Mesendoderm (in vitro differentiated cells): ENCODE measurements at regions not wholly inside any gene's neighbourhood (a gene's known extent, or its start where the extent isn't known, plus 50 kb on each side); places are given as distances from the start of the nearest gene placed in this dataset.
A peak's percentile ranks its signal among the peaks of the same experiment; 100 is the strongest.

ENCODE experiments used
- DNase-seq: peaks from one replicate; pipeline ENCODE4 v3.0.0; 2013
- H2AK5ac ChIP-seq: 2 replicates; pipeline ENCODE4 v1.6.1; 2013; ENCODE audit warnings: low read length, inconsistent platforms
- H2BK120ac ChIP-seq: 2 replicates; pipeline ENCODE4 v1.6.1; 2013; ENCODE audit warnings: low read depth, mild to moderate bottlenecking, low read length, moderate library complexity, mixed read lengths
- H2BK15ac ChIP-seq: replicated peaks from 2 replicates; pipeline ENCODE4 v1.6.1; 2013; ENCODE audit warnings: low read depth, mild to moderate bottlenecking, moderate library complexity
- H2BK5ac ChIP-seq: 2 replicates; pipeline ENCODE4 v1.6.1; 2013; ENCODE audit warnings: low read length, inconsistent platforms
- H3K18ac ChIP-seq: 2 replicates; pipeline ENCODE4 v1.6.1; 2013; ENCODE audit warnings: mild to moderate bottlenecking, low read length, mixed read lengths
- H3K23ac ChIP-seq: one replicate; pipeline ENCODE4 v1.6.1; 2013; ENCODE audit warnings: low read length
- H3K27ac ChIP-seq: 2 replicates; pipeline ENCODE4 v1.5.1; 2013; ENCODE audit warnings: low read depth, mild to moderate bottlenecking, inconsistent platforms, low read length, moderate library complexity
- H3K27me3 ChIP-seq: 2 replicates; pipeline ENCODE4 v1.6.1; 2013; ENCODE audit warnings: low read length, control low read depth, mild to moderate bottlenecking, inconsistent platforms; ENCODE audit not compliant: insufficient read depth, poor library complexity
- H3K36me3 ChIP-seq: 2 replicates; pipeline ENCODE4 v1.6.1; 2013; ENCODE audit warnings: low read length, inconsistent platforms; ENCODE audit not compliant: control insufficient read depth, insufficient read depth
- H3K4ac ChIP-seq: one replicate; pipeline ENCODE4 v1.6.1; 2013; ENCODE audit warnings: low read depth, mild to moderate bottlenecking, low read length, moderate library complexity
- H3K4me1 ChIP-seq: 2 replicates; pipeline ENCODE4 v1.6.1; 2013; ENCODE audit warnings: low read depth, low read length, inconsistent platforms; ENCODE audit not compliant: control insufficient read depth
- H3K4me2 ChIP-seq: 2 replicates; pipeline ENCODE4 v1.6.1; 2013; ENCODE audit warnings: low read length
- H3K4me3 ChIP-seq: 2 replicates; pipeline ENCODE4 v1.5.1; 2013; ENCODE audit warnings: mild to moderate bottlenecking, low read length
- H3K56ac ChIP-seq: one replicate; pipeline ENCODE4 v1.6.1; 2013; ENCODE audit warnings: low read length
- H3K79me1 ChIP-seq: 2 replicates; pipeline ENCODE4 v1.6.1; 2013; ENCODE audit warnings: low read length, inconsistent platforms
- H3K79me2 ChIP-seq: 2 replicates; pipeline ENCODE4 v1.6.1; 2013; ENCODE audit warnings: mild to moderate bottlenecking, low read length; ENCODE audit not compliant: control insufficient read depth, insufficient read depth
- H3K9ac ChIP-seq: 2 replicates; pipeline ENCODE4 v1.6.1; 2013; ENCODE audit warnings: low read length, inconsistent platforms
- H4K5ac ChIP-seq: one replicate; pipeline ENCODE4 v1.6.1; 2013; ENCODE audit warnings: low read length
- H4K8ac ChIP-seq: one replicate; pipeline ENCODE4 v1.6.1; 2013; ENCODE audit warnings: low read depth, mild to moderate bottlenecking, control low read depth, low read length, moderate library complexity
- WGBS: extraction: QIAGEN DNeasy Blood & Tissue Kit; methylation state at CpG from one replicate; pipeline ENCODE4 v1.1.7; 2013; ENCODE audit warnings: low lambda C conversion rate, missing lambda C conversion rate; ENCODE audit not compliant: insufficient coverage; ENCODE audit errors: extremely low coverage; 5-methylcytosine and 5-hydroxymethylcytosine counted together

GRCh38 chr1:30317921-30318320 lies 405.5 kb downstream of the MATN1 start:
- H3K79me1 ChIP-seq, result no peaks in the 10 kb centered on the region
- H3K56ac ChIP-seq, result no peak overlapping the region
- no peak overlapping the region for H3K4ac ChIP-seq
- H2BK5ac ChIP-seq, result no peak overlapping the region
- H3K79me2 ChIP-seq, result no peaks in the 10 kb centered on the region
- no peaks in the 10 kb centered on the region for H3K27me3 ChIP-seq
- H4K5ac ChIP-seq, result no peak overlapping the region
- H3K4me1 ChIP-seq, result no peaks in the 10 kb centered on the region
- no peak overlapping the region for H2AK5ac ChIP-seq
- H3K4me2 ChIP-seq, result no peak overlapping the region
- no peak overlapping the region for H3K18ac ChIP-seq
- no peak overlapping the region for H4K8ac ChIP-seq
- no peak overlapping the region for H3K27ac ChIP-seq
- no peak overlapping the region for H3K23ac ChIP-seq
- H3K36me3 ChIP-seq, result no peaks in the 10 kb centered on the region
- no peak for DNase-seq
- H3K4me3 ChIP-seq, result no peak overlapping the region
- no peak overlapping the region for H3K9ac ChIP-seq
- H2BK15ac ChIP-seq, result no peak overlapping the region
- no peak overlapping the region for H2BK120ac ChIP-seq
- WGBS, result no CpG with 5 or more reads among the region's 8 CpGs

DNA sequence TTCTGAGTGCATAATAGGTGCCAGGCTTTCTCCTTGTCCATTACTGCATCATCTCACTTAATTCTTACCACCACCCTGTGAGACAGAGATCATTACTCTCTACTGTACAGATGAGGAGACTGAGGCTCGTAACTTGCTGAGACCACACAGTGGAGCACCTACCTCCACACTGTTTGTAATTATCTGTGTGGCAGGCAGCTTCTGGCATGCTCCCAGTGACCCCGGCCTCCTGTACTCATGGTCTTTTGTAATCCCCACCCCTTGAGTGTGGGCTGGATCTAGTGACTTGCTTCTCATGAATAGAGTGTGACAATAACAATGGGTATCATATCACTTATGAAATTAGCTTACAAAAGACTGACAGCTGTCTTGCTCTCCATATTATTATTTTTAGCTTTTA lies 407.3 kb downstream of the MATN1 start:
- WGBS, result no CpG with 5 or more reads among the region's 2 CpGs
- Histone ChIP-seq H3K79me2 (no peaks in the 10 kb centered on the region), H3K36me3 (no peaks in the 10 kb centered on the region), H3K9ac (no peak overlapping the region), H3K23ac (no peak overlapping the region), H2BK15ac (no peak overlapping the region), H3K4ac (no peak overlapping the region), H3K27me3 (no peaks in the 10 kb centered on the region), H4K5ac (no peak overlapping the region), H3K4me3 (no peak overlapping the region), H2BK5ac (no peak overlapping the region), H3K27ac (no peak overlapping the region), H3K56ac (no peak overlapping the region), H4K8ac (no peak overlapping the region), H2AK5ac (no peak overlapping the region), H3K4me1 (no peaks in the 10 kb centered on the region), H3K4me2 (no peak overlapping the region), H3K18ac (no peak overlapping the region), H3K79me1 (no peaks in the 10 kb centered on the region), H2BK120ac (no peak overlapping the region)
- DNase-seq, result no peak

DNA sequence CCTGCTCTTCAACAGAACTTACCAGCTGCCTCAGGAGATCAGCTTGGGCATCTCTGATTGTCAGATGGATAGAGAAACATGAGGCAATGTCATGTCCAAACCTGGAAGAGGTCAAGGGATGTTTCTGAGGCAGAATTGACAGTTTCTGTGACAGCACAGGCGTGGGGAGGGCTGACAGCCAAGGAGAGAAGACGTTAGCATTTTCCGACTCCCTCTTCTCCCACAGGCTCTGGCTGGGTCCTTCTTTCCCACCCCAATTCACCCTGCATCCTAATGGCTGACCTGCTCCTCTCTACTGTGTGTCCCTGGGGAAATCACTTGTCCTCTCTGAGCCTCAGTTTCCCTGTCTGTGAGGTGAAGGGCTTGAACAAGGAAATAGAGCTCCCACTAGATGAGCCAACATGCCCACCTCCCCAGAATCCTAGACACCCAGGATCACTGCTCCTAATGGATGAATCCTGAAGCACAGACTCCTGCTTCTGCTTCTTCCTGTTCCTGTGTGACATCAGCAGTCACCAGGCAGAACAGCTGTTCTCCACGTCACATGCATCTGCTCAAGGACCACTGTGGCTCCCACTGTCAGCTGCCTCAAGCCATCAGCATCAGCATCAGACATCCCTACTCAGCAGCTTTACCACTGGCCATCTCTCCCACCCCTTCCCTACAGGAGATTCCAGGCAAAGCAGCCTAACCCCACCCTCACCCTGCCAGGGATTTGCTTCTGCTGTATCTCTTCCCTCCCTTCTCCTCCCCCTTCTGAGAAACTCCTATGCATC lies 408.0 kb downstream of the MATN1 start:
- Histone ChIP-seq H3K18ac (no peak overlapping the region), H2AK5ac (no peak overlapping the region), H3K79me1 (no peaks in the 10 kb centered on the region), H3K4me3 (no peak overlapping the region), H3K4me2 (no peak overlapping the region), H2BK5ac (no peak overlapping the region), H3K4me1 (no peaks in the 10 kb centered on the region), H2BK15ac (no peak overlapping the region), H3K27me3 (no peaks in the 10 kb centered on the region), H3K9ac (no peak overlapping the region), H2BK120ac (no peak overlapping the region), H3K36me3 (no peaks in the 10 kb centered on the region), H4K5ac (no peak overlapping the region), H3K23ac (no peak overlapping the region), H3K79me2 (no peaks in the 10 kb centered on the region), H4K8ac (no peak overlapping the region), H3K56ac (no peak overlapping the region), H3K27ac (no peak overlapping the region), H3K4ac (no peak overlapping the region)
- WGBS, result no CpG with 5 or more reads among the region's 4 CpGs
- peak; percentile 30 for DNase-seq

DNA sequence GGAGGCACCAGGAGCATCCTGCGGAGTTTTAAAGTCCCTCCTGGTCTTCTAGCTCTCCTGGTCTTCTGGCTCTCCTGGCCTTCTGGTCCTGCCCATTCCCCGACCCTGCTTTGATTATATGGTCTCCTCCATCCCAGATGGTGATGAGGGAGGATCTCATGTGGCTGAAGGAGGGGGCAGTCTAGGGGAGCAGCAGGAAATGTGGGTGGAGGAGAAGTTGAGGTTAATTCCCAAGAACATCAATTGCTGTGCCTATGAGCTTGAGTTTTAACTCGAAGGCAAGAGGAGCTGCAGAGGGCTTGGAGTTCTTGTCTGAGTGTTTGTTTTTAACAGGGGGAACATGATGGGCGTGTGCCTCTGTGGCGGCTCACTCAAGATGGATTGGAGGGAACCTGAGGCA lies 408.8 kb downstream of the MATN1 start:
- Histone ChIP-seq H3K79me2 (no peaks in the 10 kb centered on the region), H3K27ac (no peak overlapping the region), H3K36me3 (no peaks in the 10 kb centered on the region), H3K4ac (no peak overlapping the region), H2BK15ac (no peak overlapping the region), H3K27me3 (no peaks in the 10 kb centered on the region), H2BK120ac (no peak overlapping the region), H3K4me3 (no peak overlapping the region), H3K18ac (no peak overlapping the region), H4K8ac (no peak overlapping the region), H3K4me2 (no peak overlapping the region), H3K4me1 (no peaks in the 10 kb centered on the region), H3K56ac (no peak overlapping the region), H3K9ac (no peak overlapping the region), H2BK5ac (no peak overlapping the region), H3K79me1 (no peaks in the 10 kb centered on the region), H3K23ac (no peak overlapping the region), H4K5ac (no peak overlapping the region), H2AK5ac (no peak overlapping the region)
- no CpG with 5 or more reads among the region's 5 CpGs for WGBS
- DNase-seq, result no peak

DNA sequence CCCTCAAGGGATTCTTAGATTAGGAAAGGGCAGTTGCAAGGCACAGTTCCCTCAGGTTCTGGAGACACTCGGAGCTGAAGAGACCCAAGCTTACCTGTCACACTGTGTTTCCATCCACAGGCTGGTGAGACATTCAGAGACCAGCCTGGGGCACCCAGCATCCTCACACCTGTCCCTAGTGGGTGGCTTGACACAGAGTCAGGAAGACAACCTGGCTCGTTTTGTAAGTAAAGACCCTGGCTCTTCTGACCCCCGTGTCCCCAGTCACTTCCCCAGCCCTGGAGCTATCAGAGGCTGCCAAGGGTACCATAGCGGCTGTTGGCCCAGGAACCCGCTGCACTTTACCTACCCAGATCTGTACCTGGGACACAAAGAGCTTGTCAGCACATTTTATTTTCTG lies 409.8 kb downstream of the MATN1 start:
- no peak overlapping the region for H2BK15ac ChIP-seq
- no peaks in the 10 kb centered on the region for H3K27me3 ChIP-seq
- no peak for DNase-seq
- no peak overlapping the region for H3K18ac ChIP-seq
- no peak overlapping the region for H3K4me3 ChIP-seq
- H3K79me1 ChIP-seq, result no peaks in the 10 kb centered on the region
- no peak overlapping the region for H4K5ac ChIP-seq
- no CpG with 5 or more reads among the region's 5 CpGs for WGBS
- H4K8ac ChIP-seq, result no peak overlapping the region
- no peak overlapping the region for H3K56ac ChIP-seq
- no peak overlapping the region for H2BK5ac ChIP-seq
- H3K27ac ChIP-seq, result no peak overlapping the region
- H3K23ac ChIP-seq, result no peak overlapping the region
- H3K9ac ChIP-seq, result no peak overlapping the region
- no peak overlapping the region for H3K4me2 ChIP-seq
- no peaks in the 10 kb centered on the region for H3K79me2 ChIP-seq
- no peaks in the 10 kb centered on the region for H3K36me3 ChIP-seq
- H3K4ac ChIP-seq, result no peak overlapping the region
- no peak overlapping the region for H2BK120ac ChIP-seq
- no peaks in the 10 kb centered on the region for H3K4me1 ChIP-seq
- no peak overlapping the region for H2AK5ac ChIP-seq

GRCh38 chr1:30313176-30313575 lies 410.2 kb downstream of the MATN1 start:
- Histone ChIP-seq H2BK15ac (no peak overlapping the region), H3K23ac (no peak overlapping the region), H3K4me2 (no peak overlapping the region), H2AK5ac (no peak overlapping the region), H3K4me1 (no peaks in the 10 kb centered on the region), H2BK120ac (no peak overlapping the region), H3K56ac (no peak overlapping the region), H4K5ac (no peak overlapping the region), H4K8ac (no peak overlapping the region), H3K27me3 (no peaks in the 10 kb centered on the region), H3K79me2 (no peaks in the 10 kb centered on the region), H3K27ac (no peak overlapping the region), H3K36me3 (no peaks in the 10 kb centered on the region), H3K18ac (no peak overlapping the region), H3K79me1 (no peaks in the 10 kb centered on the region), H3K4me3 (no peak overlapping the region), H2BK5ac (no peak overlapping the region), H3K4ac (no peak overlapping the region), H3K9ac (no peak overlapping the region)
- DNase-seq, result no peak
- no CpG with 5 or more reads among the region's 6 CpGs for WGBS
